Stimulated activated CD4-positive, alpha-beta T cell treated with anti-CD3 and anti-CD28 coated beads, Interleukin-4, amount 100 ng/mL, for 48 hours (primary cell): ENCODE measurements at regions not wholly inside any gene's neighbourhood (a gene's known extent, or its start where the extent isn't known, plus 50 kb on each side); places are given as distances from the start of the nearest gene placed in this dataset.

Source experiments
- DNase-seq, 2 donors: peaks; one replicate each; pipeline ENCODE4 v3.0.0-alpha.2; 2020; ENCODE audit warnings: low read depth in 2 of 2

DNA sequence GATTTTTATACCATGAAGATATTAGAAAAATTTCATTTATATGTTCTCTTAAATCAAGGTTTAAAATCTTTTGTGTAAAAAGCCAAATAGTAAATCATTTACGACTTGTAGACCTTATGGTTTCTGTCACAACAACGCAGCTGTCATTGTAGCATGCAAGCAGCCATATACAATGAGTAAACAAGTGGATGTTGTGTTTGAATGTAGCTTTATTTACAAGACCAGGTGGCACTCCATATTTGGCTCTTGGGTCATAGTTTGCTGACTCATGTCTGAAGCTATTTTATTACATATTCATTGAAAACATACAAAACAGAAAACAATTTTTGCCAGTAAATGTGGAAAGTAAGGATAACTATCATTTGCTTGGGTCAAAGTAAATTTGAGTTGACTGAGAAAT lies 930.8 kb downstream of the SLITRK5 start:
- no peak for DNase-seq

DNA sequence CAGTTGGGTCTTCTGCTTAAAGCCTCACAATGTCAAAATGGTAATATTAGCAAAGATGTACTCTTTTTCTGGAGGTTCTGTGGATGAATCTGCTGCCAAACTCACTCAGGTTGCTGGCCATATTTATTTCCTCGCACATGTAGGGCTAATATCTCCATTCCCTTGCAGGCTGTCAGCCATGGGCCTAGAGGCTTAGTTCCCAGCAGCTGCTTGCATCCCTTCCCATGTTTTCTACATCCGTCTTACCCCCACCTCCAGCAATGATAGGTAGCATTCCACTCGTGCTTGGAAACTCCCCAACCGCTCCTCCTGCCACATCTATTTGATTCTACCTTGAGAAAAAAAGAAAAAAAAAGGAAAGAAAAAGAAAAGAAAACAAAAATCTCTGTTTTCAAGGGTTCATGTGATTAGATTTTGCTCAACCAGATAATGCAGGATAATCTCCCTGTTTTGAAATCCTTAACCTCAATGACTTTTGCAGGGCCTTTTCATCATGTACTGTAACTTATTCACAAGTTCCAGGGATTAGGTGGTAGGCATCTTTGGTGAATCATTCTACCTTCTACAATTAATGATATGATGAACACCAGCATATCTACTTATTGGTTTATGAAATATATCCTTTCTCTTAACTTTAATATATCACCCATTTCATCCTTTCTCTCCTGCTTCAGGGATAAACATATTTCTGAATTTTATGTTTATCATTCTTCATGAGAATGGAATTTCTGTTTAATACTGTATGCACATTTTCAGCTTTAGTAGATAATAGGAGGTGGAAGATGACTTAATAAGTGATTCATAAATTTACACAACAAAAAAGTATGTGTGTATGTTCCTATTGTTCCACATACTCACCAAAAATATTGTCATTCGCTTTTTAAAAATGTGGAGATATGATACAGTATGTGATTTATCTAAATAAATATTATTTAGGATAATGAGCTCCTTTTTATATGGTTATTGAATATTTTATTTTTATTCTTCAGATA lies 931.9 kb downstream of the SLITRK5 start:
- no peak for DNase-seq

DNA sequence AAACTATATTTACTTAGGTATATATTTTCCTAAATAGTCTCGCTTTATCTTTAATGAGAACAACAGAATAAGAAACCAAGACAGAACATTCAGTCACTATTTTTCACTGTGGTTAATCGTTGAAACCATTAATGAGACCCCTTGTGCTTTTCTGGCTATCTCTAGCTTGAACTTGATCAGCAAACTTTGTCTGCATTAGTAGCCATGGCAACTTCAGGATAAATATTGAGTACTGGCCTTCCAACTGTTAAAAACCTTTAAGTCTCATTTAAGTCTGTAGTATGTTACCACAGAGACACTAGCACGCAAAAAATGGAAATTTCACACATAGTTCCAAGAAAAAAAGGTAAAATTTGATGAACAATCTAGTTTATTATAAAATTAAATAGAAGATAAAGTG lies 946.0 kb downstream of the SLITRK5 start:
- DNase-seq: no peak

DNA sequence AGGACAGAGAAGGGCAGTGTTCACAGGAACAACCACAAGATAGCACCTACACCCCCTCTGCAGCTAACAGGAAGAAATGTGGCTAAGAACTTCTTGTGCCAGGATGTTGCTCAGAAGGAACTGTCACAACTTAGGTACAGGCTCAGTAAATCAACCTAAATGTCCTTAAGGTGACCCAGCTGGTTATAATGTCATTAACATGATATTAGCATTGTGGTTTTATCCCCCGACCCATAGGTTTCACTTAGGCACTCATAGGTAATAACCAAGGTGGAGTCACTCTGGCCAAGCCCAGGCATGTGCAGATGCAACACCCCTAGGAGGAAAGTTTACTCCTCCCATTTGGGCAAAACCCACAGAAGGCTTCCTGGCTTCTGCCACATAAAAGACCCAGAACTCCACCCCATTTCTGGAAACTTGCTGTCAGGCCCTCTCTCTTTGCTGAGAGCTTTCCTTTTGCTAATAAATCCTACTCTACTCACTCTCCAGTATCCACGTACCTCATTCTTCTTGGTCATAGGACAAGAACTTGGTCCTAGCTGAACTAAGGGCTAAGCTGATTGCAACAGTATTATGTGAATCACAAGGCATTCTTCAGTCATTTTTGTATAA lies 951.3 kb downstream of the SLITRK5 start:
- DNase-seq: no peak

- DNase-seq: no peak
These were observed 952.0 kb downstream of the SLITRK5 start for GRCh38 chr13:88623150-88623549.

GRCh38 chr13:88627071-88627470 lies 955.9 kb downstream of the SLITRK5 start:
- no peak for DNase-seq

DNA sequence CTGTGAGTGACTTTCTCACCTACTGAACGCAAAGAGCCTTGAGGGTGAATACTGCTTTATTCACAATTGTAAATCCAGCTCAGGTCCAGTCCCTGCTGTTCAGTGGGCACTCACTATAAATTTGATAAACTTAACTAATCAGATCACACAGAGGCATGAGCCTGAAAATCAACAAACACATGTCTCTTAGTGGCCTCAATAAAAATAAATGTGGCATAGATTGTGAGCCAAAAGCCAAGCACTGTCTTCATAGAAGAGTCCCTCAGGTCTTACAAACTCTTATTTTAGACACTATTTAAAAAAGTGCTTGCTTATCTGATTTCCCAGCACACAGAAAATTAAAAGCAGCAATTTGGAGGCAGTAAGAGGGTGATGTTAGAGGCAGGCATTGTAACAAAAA lies 957.7 kb downstream of the SLITRK5 start:
- DNase-seq: no peak

- no peak for DNase-seq
These were observed 966.8 kb downstream of the SLITRK5 start for GRCh38 chr13:88637935-88638334.

GRCh38 chr13:88643233-88643632 lies 972.1 kb downstream of the SLITRK5 start:
- DNase-seq: no peak

DNA sequence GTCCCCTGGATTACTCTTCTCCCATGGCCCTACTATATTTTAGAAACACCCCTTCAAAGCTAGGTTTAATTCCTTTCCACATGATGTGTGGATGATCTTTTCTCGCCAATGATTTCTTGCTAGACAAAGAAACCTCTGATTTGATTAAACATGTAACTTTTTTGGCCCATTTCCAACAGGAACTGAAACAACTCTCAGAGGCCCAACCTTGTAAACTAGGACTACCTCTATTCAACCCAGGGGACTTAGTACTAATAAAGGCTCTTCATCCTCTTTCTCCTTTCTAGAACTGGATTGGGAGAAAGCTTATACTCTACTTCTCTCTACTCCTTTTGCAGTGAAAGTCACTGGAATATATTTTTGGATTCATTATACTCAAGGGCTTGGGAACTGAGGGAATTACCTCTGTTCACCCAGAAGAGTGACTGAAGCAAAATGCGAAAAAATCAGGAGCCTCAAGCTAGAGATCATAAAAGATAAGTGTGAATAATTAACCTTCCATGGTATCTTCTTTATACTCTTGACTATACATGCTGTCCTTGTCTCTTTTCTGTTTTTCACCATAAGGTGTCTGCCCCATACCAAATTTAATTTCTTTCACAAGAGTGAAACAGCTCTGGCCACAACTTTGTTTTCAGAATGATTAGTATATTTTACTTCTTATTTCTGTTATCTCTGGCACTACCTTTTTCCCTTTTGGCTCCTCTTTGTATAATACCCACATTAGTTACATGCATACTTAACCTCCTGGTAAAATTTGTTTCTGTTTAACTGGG lies 977.6 kb downstream of the SLITRK5 start:
- no peak for DNase-seq

DNA sequence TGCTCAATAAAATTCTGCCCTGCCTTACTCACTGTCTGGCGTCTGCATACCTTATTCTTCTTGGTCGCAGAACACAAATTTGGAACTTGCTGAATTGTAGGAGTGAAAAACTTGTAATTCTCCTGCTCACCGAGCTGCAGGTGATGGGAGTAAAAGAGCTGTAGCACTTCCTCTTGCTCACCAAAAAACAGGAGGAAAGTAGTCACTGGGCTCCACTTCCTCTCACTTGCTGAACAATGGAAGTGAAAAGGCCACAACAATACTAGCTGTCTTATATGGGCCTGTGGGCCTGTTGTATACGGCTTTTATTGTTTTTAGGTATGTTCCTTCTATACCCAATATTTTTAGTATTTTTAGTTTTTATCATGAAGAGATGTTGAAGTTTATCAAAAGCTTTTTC lies 978.7 kb downstream of the SLITRK5 start:
- DNase-seq: no peak

DNA sequence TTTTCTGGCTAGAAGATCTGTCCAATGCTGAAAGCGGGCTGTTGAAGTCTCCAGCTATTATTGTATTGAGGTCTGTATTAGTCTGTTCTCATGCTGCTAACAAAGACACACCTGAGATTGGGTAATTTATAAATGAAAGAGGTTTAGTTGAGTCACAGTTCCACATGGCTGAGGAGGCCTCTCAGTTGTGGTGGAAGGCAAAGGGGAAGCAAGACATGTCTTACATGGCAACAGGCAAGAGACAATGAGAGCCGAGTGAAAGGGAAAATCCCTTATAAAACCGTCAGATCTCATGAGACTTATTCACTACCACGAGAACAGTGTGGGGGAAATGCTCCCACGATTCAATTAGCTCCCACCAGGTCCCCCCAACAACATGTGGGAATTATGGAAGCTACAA lies 980.4 kb downstream of the SLITRK5 start:
- DNase-seq: no peak

DNA sequence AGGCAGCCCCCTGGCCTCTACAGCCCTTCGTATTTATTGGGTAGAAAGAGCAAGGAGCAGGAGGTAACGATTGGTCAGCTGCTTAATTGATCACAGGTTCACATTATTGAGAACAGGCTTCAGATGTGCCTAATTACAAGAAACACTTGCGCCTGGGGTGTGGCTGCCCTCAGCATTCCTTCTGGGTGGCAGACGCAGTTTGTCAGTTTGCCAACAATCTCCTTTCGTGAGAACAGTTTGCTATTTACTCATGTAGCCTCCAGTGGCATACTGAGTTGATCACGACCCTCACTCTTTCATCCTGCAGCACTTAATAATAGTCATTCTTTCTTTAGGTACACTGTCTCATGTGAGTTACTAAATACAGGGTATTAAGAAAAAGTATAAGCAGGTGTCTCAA lies 985.6 kb downstream of the SLITRK5 start:
- DNase-seq: no peak

GRCh38 chr13:88670509-88670908 lies 999.3 kb downstream of the SLITRK5 start:
- no peak for DNase-seq

- DNase-seq: no peak
These were observed 1003.7 kb downstream of the SLITRK5 start for GRCh38 chr13:88674841-88675240.

DNA sequence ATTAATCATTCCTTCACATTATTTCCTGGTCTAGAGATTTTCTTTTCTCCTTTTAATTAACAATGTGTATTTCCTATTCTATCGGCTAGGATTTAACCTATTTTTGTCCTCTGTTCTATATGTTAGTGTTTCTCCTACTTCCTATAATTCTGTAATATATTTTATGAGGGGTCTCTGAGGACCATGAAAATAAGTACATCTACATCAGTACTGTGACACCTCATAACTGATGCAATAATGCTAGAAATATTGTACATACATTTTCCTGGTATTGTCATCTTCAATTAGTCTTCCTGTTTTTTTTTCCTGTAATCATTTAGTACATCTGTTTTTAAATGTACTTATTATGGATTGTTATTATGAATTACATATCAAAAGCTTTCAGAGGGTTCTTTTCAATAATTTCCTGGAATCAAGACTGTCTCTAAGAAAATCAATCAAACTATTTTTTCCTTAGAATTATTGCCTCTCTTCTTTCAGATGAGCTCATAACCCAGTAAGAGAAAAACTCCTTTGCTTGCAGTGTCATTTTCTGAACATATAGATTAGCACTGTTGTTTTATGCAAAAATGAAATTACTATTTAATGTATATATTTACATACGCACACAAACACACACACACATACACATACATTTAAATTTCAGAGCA lies 1004.3 kb downstream of the SLITRK5 start:
- no peak for DNase-seq

DNA sequence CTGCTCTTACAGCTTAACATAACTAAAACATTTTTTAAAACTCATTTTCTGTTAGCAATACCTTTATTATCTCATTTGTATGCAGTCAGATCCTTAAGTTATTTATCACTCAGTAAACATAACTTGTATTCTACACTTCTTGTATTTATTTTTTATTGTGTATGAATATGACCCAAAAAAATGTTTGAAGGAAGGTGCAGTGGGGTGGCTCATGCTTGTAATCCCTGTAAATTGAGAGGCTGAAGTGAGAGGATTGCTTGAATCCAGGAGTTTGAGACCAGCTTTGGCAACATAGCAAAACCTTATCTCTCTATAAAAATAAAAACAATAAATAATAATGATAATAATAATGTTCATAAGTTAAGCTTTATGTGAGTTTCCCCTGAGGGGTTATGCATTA lies 1004.8 kb downstream of the SLITRK5 start:
- DNase-seq: no peak

DNA sequence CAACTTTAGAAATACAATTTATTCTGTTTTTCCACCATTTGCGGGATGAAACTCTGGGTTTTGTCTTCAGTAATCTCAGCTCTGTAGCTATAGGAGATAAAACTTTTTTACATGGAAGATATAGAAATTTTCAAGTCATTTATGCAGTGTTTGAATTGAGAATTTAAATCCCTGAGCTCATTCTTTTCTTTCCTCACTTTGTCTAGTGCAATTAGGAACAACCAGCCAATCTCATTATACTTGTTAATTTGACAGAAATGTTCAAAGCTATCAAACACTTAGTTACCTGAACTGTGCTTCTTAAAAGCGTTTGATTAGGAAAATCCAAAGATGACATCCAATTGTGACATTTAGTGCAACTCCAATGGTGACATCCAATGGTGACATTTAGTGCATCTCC lies 1014.3 kb downstream of the SLITRK5 start:
- no peak for DNase-seq

- DNase-seq: no peak
These were observed 1030.4 kb downstream of the SLITRK5 start for GRCh38 chr13:88701551-88701950.

DNA sequence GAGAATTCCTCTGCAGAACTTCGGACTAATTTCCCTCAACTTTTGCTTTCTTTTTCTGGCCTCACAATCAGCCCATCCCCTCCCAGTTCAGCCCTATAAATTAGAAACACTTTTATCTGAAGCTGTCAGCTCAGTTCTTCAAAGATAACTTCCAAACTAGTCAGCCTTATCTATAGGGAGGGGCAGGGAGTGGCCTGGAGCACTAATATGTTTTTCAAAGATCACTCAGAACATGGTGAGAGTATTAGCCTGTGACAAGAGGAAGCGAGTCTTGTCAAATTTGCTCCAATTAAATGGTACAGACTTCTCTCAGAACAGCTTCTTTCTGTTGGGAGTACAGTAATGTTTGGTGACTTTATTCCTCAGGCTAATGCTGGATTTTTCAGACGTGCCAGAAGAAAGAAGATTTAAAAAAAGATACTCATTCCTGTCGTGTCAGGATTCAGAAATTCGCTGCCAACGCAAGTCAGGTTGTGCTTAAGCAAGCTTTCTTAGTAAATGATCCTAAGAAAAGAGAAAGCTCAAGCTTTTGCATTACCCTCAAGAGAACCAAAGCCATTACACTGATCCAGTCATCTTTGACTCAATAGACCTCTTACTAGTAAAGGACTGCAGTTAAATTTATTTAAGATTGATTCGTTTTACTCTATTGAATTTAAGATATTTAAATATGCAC lies 1033.6 kb downstream of the SLITRK5 start:
- no peak for DNase-seq

- no peak for DNase-seq
These were observed 1036.5 kb downstream of the SLITRK5 start for GRCh38 chr13:88707646-88708045.
